NB4 (cell line): ENCODE measurements at regions not wholly inside any gene's neighbourhood (a gene's known extent, or its start where the extent isn't known, plus 50 kb on each side); places are given as distances from the start of the nearest gene placed in this dataset.

Experiments used
- DNase-seq: peaks from one replicate; pipeline ENCODE4 v3.0.0; 2010; ENCODE audit warnings: low read depth
- H3K4me3 ChIP-seq: one replicate; pipeline ENCODE4 v1.5.1; 2011; ENCODE audit warnings: mild to moderate bottlenecking, low read depth, low read length, moderate library complexity
- MYC ChIP-seq: IDR thresholded peaks from 2 replicates; pipeline ENCODE4 v1.6.1; 2011; ENCODE audit warnings: low read depth, low read length
- POLR2A ChIP-seq: IDR thresholded peaks from 2 replicates; pipeline ENCODE4 v1.6.1; 2011; ENCODE audit warnings: mild to moderate bottlenecking; ENCODE audit not compliant: insufficient read length; ENCODE audit errors: extremely low read depth
- TF ChIP-seq, protein P1 (sequence below): IDR thresholded peaks from 2 replicates; pipeline ENCODE4 v1.6.1; 2011; ENCODE audit warnings: low read depth, low read length
- TF ChIP-seq, protein P2 (sequence below): IDR thresholded peaks from one replicate; pipeline ENCODE4 v1.5.1; 2012; ENCODE audit warnings: low read depth, low read length

DNA sequence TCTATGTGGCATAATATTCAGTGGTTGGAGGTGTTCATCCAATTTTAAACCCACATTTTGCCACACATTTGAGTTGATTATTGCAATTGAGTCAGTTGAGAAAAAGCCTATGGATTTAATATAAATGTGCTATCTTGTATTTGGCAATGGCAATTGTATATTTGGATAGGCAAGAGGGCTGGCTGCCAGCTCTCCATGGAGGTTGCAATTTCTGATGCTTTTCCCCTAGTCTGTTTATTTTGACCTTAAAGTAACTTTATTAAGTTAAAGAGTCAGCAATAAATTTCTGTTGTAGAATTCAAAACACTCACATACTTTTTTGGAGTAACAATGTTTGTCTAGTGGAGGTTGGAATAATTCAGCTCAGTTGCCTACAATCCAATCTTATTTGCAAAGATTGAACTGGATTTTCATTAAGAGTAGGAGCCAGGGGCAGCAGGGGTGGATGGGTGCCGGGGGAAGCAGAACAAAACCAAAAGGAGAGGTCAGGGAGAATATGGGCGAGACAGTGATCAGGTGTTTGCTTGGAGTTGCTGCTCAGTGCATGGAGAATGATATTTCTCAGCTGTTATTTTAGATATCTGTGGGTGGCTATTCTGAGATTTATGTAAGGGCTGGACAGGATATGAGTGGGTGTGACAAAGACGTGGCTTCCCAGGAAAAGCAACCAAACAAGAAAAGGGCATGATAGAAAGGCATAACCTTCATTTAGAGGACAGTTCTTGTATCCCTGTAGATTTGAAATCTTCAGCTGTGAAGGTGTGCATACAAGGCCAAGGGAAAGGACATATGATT lies 163.0 kb downstream of the HDGFL1 start:
- no peak overlapping the region for H3K4me3 ChIP-seq
- no peak for DNase-seq
- TF ChIP-seq, protein P1, sequence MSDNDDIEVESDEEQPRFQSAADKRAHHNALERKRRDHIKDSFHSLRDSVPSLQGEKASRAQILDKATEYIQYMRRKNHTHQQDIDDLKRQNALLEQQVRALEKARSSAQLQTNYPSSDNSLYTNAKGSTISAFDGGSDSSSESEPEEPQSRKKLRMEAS, result no peak
- TF ChIP-seq, protein P2, sequence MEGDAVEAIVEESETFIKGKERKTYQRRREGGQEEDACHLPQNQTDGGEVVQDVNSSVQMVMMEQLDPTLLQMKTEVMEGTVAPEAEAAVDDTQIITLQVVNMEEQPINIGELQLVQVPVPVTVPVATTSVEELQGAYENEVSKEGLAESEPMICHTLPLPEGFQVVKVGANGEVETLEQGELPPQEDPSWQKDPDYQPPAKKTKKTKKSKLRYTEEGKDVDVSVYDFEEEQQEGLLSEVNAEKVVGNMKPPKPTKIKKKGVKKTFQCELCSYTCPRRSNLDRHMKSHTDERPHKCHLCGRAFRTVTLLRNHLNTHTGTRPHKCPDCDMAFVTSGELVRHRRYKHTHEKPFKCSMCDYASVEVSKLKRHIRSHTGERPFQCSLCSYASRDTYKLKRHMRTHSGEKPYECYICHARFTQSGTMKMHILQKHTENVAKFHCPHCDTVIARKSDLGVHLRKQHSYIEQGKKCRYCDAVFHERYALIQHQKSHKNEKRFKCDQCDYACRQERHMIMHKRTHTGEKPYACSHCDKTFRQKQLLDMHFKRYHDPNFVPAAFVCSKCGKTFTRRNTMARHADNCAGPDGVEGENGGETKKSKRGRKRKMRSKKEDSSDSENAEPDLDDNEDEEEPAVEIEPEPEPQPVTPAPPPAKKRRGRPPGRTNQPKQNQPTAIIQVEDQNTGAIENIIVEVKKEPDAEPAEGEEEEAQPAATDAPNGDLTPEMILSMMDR, result no peak
- TF ChIP-seq MYC (no peak), POLR2A (no peak)

GRCh38 chr6:22736740-22737139 lies 167.4 kb downstream of the HDGFL1 start:
- no peak for TF ChIP-seq MYC
- no peak for TF ChIP-seq POLR2A
- TF ChIP-seq, protein P1, result no peak
- TF ChIP-seq, protein P2, result no peak
- no peak overlapping the region for H3K4me3 ChIP-seq
- no peak for DNase-seq

- TF ChIP-seq, protein P2, result peak; percentile 43
- TF ChIP-seq, protein P1, result no peak
- DNase-seq, result peak; percentile 42
Measured at GRCh38 chr6:22737331-22737730, 168.0 kb downstream of the HDGFL1 start.

DNA sequence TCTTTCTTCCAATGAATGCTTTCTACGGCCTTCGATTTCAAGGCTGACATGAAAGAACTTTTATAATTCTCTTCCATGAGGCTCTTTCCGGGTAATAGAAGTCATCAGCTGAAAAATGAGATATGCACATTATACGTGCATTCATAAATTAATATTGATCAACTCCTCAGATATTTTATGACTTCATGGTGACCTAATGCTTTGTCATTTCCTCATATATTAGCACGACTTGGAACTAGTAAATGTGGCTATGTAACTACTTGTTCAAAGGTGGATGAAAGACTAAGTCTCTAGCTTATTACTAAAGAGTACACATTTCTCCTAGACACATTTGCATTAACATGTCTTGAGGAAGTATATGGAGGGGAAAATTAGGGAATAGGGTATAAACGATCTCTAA lies 168.8 kb downstream of the HDGFL1 start:
- DNase-seq, result no peak
- TF ChIP-seq MYC (no peak), POLR2A (no peak)
- TF ChIP-seq, protein P2, result no peak
- TF ChIP-seq, protein P1, result no peak
- H3K4me3 ChIP-seq, result no peak overlapping the region

More at GRCh38 chr6:22737331-22737730, 168.0 kb downstream of the HDGFL1 start:
- no peak overlapping the region for H3K4me3 ChIP-seq

- no peak for TF ChIP-seq MYC
- TF ChIP-seq, protein P1, result no peak
- TF ChIP-seq, protein P2, result no peak
- TF ChIP-seq POLR2A, result no peak
- H3K4me3 ChIP-seq, result no peak overlapping the region
- DNase-seq, result no peak
Measured at GRCh38 chr6:22747571-22747970, 178.2 kb downstream of the HDGFL1 start.

DNA sequence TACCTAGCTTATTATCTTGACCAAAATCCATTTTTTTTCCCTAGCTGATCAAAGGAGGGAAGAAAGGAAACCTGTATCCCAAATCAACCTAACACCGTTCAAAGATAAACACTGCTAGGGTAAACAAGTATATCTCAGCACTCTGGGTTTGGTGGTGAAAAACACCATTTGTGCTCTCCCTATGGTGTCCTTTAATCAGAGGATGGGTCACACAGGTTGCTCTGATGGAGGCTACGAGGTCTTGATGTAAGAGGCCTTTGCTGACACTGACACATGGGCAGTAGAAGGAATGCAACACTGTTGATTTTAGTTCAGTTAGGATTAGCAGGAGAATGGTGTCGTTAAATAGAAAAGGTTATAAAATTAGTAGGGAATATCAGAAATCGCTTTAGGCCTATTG lies 179.3 kb downstream of the HDGFL1 start:
- DNase-seq, result no peak
- TF ChIP-seq, protein P2, result no peak
- TF ChIP-seq, protein P1, result no peak
- TF ChIP-seq MYC, result no peak
- TF ChIP-seq POLR2A, result no peak

More for the DNA sequence above, 179.3 kb downstream of the HDGFL1 start:
- no peak overlapping the region for H3K4me3 ChIP-seq
